ENCODE measurements at regions not wholly inside any gene's neighbourhood (a gene's known extent, or its start where the extent isn't known, plus 50 kb on each side); places are given as distances from the start of the nearest gene placed in this dataset.
"Not testable (repeated sequence)": the region's sequence is repeated elsewhere in the genome, so short reads cannot be mapped to it uniquely, and the experiment has no call there.

DNA sequence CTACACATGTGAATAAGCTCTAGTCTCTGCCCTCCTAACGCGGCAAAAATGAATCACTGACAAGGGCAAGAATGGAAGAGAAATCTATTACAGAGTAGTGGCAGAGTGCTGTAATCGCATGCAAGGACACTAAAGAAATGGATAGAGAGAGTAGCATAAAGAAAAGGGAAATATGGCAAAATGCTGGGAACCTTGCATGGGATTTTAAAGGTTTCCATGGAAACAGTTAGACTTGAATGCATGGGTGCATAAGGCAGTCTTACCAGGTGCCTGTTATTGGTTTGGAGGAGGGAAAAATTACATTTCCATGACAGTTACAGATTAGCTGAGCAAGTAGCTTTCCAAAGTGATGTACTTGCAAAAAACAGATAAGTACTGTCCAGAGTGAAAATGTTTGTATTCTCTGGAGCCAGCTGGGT lies 233.4 kb downstream of the PTN start:
- peak; percentile 15 for DNase-seq (ENCODE audit: low spot score)

DNA sequence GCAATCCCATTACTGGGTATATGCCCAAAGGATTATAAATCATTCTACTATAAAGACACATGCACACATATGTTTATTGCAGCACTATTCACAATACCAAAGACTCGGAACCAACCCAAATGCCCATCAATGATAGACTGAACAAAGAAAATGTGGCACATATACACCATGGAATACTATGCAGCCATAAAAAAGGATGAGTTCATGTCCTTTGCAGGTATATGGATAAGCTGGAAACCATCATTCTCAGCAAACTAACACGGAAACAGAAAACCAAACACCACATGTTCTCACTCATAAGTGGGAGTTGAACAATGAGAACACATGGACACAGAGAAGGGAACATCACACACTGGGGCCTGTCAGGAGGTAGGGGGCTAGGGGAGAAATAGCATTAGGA lies 235.7 kb downstream of the PTN start:
- not testable (repeated sequence) for DNase-seq (ENCODE audit: low spot score)

DNA sequence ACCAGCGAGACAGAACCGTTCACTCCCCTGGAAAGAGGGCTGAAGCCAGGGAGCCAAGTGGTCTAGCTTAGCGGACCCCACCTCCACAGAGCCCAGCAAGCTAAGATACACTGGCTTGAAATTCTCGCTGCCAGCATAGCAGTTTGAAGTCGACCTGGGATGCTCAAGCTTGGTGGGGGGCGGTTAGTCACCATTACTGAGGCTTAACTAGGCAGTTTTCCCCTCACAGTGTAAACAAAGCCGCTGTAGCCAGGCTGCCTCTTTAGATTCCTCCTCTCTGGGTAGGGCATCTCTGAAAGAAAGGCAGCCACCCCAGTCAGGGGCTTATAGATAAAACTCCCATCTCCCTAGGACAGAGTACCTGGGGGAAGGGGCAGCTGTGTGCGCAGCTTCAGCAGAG lies 235.1 kb downstream of the CHRM2 start:
- DNase-seq (ENCODE audit: low spot score), result not testable (repeated sequence)

DNA sequence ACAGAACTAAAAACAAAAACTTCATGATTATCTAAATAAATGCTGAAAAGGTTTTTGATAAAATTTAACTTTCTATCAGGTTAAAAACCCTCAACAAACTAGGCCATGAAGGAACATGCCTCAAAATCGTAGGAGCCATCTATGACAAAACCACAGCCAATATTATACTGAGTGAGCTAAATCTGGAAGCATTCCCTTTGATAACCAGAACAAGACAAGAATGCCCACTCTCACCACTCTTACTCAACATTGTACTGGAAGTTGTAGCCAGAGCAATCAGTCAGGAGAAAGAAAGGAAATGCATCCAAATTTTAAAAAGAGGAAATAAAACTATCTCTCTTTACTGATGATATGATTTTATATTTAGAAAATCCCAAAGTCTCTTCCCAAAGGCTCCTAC lies 228.7 kb downstream of the CHRM2 start:
- no peak for DNase-seq (ENCODE audit: low spot score)

DNA sequence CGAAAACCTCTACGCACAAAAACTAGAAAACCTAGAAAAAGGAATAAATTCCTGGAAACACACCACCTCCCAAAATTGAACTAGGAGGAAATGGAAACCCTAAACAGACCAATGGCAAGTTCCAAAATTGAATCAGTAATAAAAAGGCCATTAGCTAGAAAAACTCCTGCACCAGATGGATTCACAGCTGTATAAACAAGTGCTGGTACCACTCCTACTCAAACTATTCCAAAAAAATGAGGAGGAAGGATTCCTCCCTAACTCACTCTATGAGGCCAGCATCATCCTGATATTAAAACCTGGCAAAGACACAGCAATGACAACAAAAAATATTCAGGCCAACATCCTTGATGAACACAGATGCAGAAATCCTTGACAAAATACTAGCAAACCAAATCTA lies 228.2 kb downstream of the CHRM2 start:
- DNase-seq (ENCODE audit: low spot score), result no peak

DNA sequence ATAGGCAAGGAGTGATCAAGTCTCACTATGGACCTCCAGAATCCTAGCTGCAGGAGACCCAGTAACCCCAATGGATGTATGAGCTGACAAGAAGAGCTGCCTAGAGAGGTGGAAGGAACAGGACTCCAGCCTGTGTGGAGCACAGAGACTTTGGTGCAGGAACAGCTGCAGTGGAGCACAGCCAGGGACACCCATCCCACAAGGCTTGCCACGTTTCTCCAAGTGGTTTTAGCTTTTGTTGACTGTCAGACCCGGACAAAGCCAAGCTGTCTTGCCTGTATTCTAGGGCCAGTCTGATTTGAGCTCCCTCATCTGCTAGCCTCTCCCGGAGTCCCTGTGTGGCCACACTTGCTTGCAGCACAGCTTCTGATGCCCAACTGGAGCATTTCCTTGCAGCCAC lies 224.7 kb downstream of the CHRM2 start:
- no peak for DNase-seq (ENCODE audit: low spot score)

DNA sequence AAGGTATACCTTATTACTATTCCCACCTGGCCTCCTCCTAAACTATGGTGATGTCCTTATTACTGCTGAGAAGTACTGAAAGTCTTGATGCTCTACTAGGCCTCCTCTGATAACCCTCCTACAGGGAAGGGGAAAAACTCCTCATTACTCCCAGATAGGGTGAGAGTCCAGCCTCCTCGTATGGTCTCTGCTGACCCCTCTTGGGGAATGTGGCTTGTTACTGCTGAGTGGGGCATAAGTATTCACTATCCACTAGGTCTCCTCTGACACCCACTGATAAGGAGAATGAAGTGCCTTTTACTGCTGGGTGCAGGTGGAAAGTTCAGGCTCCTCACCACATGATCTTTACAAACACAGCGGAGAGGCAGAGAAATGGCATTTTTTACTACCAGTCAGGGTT lies 222.9 kb downstream of the CHRM2 start:
- peak; percentile 14 for DNase-seq (ENCODE audit: low spot score)

DNA sequence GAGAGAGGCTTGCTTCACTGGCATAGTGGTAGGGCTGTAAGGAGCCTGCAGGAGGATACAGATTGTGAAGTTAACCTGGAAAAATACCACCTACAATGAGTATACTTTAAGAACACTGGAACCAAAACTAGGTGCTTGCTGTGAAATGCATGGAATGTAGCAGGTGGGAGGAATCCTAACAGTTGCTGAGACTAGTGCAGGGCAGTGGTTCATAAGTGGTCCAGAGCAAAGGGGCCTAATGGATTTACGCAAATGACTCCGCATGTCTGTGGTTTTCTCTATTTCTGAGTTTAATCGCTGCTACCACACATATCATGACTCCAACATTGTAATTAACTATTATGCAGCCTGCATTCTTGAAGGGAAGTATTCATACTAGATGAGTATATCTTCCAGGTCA lies 218.4 kb downstream of the CHRM2 start:
- no peak for DNase-seq (ENCODE audit: low spot score)

DNA sequence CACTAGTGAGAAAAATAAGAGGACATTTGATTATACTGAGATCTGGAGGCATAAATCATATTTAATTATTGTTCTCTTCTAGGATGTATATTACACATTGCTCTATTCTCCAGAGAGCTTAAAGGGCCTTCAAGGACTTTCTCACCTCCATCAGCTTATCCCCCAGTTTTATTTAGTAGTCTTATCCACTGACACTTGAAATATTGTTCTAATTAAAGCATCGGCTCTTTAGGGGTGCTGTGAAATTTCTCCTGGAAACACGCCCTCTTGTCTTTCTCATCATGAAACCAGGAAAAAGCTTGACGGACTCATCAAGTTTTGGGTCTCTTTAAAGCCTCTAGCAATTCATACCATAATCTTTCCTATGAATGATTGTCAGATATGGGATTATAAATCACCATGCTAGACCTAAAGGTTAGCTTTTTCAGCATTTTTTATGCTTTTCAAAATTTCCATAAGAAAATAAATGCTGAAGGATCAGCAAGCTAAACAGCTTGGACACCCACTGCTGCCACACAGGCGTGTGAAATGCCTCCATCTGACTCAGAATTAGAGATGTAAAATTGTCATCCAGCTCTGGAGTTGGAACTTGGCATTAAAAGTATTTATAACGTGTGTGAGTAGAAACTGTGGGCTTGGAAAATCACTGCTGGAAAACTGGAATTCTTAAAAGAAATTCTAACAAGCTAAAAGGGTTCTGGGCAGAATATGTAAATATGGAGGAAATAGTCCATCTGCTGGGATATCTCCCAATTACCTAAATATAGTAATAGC lies 216.3 kb downstream of the CHRM2 start:
- peak; percentile 24 for DNase-seq (ENCODE audit: low spot score)

DNA sequence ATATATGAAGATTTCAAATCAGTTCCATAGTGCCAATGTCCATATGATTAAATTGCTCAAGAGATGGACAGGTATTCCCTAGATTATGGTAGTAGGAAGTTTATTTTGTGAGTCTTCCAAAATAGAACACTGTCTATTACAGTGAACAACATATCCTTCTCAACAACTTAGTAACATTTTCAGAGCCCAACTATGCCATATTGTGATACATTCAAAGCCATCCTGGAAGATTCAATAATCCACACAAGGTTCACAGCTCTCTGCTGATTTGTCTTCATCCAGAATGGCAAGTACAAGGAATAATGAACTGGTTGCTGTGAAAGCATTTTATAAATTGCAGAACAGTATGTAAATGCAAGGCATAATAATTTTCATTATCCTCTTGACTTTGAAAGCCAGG lies 213.9 kb downstream of the CHRM2 start:
- DNase-seq (ENCODE audit: low spot score), result no peak

DNA sequence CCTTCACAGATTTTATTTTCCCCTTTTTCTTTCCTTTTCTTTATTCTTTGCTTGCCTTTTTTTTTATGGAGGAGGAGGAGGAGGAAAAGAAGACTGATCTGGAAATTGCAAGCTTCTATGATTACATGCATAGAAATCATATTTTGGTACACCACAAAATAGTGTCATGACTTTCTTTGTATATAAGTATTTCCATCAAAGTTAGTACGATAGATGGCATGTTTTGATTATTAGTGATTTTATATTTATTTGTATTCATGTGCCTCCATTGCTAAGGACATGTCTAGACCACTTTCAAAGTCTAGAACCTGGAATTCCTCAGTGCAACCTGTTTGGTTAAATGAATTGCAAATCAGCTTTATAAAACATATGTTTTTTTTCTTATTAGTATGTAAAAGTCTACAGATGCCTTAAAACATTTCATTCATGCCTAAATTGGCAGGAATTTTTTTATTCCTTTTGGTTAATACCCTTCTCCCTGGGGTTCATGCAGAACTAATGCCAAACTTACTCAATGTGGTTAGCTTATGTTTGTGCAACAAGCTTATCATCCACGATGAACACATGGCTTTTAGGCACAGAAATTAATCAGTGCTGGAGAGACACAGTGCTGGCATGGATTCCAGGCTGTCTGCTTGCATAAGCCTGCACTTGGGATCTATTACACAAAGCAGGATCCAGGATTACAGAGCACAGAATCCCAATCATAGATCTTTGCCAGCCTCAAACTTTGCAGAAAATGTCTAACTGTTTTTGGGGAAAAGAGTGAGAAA lies 213.1 kb downstream of the CHRM2 start:
- peak; percentile 80 for DNase-seq (ENCODE audit: low spot score)

DNA sequence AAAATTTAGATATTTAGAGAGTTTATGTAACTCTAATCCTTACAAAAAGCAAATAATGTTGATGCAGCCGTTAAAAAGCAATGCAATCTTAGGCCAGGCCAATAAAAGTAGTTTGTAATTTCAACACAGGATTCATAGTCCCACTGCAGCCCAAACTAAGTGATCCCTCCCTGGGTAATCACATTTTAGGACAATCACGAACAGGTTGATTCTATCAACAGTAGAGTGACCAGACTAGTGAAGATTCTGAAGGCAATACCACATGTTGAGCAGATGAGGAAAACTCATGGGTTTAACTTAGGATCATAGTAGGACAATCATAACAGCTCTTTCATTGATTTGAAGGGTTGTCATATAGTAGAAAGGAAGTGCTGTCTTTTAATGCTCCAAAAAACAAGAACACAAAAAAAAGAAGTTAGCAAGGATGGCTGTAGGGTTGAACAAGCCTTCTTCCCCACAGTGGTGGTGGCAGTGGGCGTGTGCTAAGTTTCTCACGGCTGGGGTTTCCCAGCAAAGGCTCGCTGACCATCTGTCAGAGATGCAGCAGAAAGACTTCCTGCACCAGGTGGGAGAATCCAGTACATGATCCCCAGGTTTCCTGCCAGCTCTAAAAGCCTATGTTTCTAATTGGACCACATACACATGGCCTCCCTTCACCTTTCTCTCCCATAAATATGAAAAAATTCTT lies 212.2 kb downstream of the CHRM2 start:
- peak; percentile 6 for DNase-seq (ENCODE audit: low spot score)

DNA sequence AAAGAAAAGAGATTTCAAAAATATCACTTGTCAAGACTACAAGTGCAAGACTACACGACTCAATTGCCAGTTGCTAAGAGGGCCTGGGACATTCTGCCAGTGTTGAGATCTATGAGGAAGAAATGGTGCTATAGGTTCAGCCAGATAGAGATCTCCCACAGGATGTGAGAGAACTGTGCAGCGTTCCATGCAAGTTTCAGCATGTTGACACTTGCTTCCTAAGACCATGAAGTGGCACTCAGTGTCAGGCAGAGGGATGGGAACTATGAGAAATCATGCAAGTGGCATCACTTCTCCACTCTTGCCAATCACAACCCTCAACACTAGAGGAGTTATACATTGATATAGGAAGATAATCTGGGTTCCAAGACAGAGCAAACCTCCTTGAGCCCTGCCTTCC lies 210.3 kb downstream of the CHRM2 start:
- DNase-seq (ENCODE audit: low spot score), result no peak

DNA sequence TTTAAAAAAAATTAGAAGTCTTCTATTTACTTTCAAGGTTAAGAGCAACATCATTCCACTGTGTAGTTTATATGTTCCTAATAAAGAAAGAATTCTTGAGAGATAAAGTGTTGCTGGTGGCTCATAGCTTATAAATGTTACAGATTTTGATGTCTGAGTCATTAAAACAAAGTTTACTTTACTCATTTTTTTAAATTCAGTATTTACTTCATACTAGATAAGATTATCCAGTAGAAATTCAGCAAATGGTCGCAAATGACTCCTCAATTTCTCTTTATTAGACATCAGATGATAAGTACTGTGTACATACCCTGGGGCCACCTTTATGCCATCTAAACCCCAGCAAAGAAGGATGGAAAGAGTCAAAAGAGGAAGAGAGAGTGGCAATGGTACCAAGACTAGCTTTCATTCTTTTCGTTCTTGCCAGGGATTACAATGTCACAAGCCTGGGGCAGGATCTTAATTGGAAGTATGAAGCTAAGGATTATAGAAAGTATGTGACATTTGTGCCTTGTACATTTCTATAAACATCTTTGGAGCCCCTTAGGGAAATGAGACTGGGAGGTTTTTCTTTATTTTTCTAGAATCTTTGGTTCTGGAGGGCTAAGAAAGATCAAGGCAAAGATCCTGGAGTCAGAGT lies 206.1 kb downstream of the CHRM2 start:
- peak; percentile 37 for DNase-seq (ENCODE audit: low spot score)

DNA sequence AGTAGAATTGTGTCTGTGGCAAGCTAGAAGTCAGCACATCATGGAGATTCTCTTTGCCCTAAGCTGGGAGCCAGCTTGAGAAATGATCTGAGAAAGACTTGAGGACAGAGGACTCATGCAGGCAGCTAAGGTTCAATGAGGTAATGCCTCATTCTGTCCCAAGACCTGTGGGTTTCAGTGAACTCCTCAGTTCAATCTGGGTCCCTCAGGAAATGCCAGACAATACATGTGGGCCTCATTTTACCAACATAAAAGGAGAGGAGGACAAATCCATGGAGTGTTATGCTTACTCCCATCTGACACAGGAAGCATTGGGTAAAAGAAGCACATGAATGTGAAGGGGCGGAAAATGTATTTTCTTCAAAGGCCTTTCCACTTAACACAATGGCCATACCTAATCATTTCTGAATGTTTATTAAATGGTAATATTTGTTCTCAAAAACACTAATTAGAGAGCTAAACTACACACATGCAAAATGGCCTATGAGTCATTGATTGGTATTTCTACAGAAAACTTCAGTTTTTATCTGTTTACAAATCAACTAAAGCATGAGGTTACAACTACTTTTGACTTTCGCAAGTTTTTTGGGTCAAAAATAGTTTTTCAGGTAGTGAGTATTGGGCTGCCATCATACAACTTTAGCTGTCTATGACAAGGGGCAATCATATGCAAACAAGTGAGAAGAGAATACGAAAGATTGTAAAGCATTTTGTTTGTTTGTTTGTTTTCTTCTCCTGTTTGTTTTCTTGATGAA lies 205.3 kb downstream of the CHRM2 start:
- DNase-seq (ENCODE audit: low spot score), result peak; percentile 9
